ENCODE measurements at regions not wholly inside any gene's neighbourhood (a gene's known extent, or its start where the extent isn't known, plus 50 kb on each side); places are given as distances from the start of the nearest gene placed in this dataset.

GRCh38 chr11:116690611-116691010, 82.2 kb downstream of the BUD13 start:
- TF ChIP-seq CTCF (IDR thresholded peaks at IDR 0.05): no peak
- no peak for TF ChIP-seq POLR2A (IDR thresholded peaks at IDR 0.05)
